T-helper 2 cell treated with Interferon-gamma antibody and Interleukin-4, amounts not matched to agents 5 μg/mL and 100 μg/mL, for 36 hours (primary cell): ENCODE measurements at regions not wholly inside any gene's neighbourhood (a gene's known extent, or its start where the extent isn't known, plus 50 kb on each side); places are given as distances from the start of the nearest gene placed in this dataset.
"Not testable (repeated sequence)": the region's sequence is repeated elsewhere in the genome, so short reads cannot be mapped to it uniquely, and the experiment has no call there.

ENCODE experiments used
- DNase-seq: peaks from one replicate; pipeline ENCODE4 v3.0.0; 2021; ENCODE audit warnings: low spot score
- H3K27ac Mint-ChIP-seq: one replicate; pipeline ENCODE4 v1.8.0; 2021; ENCODE audit warnings: mild to moderate bottlenecking, mixed read lengths
- H3K27me3 Mint-ChIP-seq: one replicate; pipeline ENCODE4 v1.8.0; 2021; ENCODE audit warnings: low read depth, mixed read lengths
- H3K36me3 Mint-ChIP-seq: one replicate; pipeline ENCODE4 v1.8.0; 2021; ENCODE audit warnings: low read depth, mixed read lengths
- H3K4me1 Mint-ChIP-seq: one replicate; pipeline ENCODE4 v1.8.0; 2021; ENCODE audit warnings: low read depth, mixed read lengths
- H3K4me3 Mint-ChIP-seq: one replicate; pipeline ENCODE4 v1.8.0; 2022; ENCODE audit warnings: mild to moderate bottlenecking, moderate library complexity, mixed read lengths
- H3K9me3 Mint-ChIP-seq: one replicate; pipeline ENCODE4 v1.8.0; 2021; ENCODE audit warnings: mixed read lengths

DNA sequence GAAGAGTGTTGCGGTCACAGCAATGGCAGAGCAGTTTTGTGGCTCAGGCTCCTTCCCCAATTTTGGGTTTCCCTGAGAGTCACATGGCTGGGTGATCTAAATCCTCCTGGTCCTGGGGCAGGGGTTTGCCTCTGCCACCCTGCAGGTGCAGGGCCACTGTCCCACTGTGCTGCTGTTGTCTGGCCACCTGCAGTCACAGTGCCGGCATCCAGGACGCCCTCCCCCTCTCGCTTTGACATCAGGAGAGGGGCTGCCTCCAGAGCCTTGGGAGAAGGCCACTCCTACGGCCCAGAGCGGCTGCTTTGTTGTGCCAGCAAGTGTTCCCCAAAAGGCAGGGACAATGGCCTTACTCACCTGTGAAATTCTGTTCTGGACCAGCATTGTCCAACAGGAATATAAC, 449.0 kb downstream of the QKI start:
- Mint-ChIP-seq H3K27me3 (peaks cover 8% of the 10 kb centered on the region), H3K36me3 (no peaks in the 10 kb centered on the region), H3K4me1 (no peaks in the 10 kb centered on the region), H3K27ac (no peak overlapping the region), H3K9me3 (no peaks in the 10 kb centered on the region), H3K4me3 (no peak overlapping the region)
- no peak for DNase-seq

DNA sequence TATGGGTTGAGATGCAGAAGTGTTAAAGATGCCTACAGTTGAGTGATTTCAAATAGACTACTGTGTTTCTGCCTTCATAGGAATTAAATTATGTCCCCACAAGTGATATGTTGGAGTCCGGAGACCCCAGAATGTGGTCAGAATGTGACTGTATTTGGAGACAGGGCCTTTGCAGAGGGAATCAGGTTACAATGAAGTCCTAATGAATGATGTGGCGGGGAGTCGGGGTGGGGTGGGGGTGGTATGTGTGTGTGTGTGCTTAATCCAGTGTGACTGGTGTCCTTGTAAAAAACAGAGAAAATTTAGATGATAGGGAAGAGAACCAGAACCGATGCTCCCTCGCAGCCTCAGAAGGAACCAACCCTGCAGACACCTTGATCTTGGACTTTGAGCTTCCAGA, 448.2 kb downstream of the QKI start:
- DNase-seq, result no peak
- Mint-ChIP-seq H3K9me3 (no peaks in the 10 kb centered on the region), H3K4me3 (no peak overlapping the region), H3K27me3 (peaks cover 8% of the 10 kb centered on the region), H3K27ac (no peak overlapping the region), H3K4me1 (no peaks in the 10 kb centered on the region), H3K36me3 (no peaks in the 10 kb centered on the region)

DNA sequence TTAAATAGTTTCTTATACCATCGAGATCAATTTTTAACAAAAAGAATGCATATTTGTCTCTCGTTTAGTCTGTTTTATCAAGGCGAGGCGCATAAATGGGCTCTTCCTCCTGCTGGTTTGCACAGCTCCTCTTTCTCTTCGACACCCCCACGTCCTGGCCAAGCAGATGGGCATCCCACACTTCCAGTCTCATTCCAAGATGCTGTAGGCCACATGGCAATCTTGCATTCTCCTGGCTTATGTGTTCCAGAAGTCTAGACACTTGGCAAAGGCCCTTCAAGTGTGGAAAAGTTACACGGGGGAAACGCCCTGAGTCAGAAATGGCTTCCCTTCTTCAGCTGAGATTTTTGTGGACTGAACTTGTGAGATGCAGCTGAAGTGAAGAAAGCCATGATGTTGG, 447.1 kb downstream of the QKI start:
- no peak for DNase-seq
- Mint-ChIP-seq H3K36me3 (no peaks in the 10 kb centered on the region), H3K4me3 (no peak overlapping the region), H3K27ac (no peak overlapping the region), H3K27me3 (peaks cover 8% of the 10 kb centered on the region), H3K4me1 (no peaks in the 10 kb centered on the region), H3K9me3 (no peaks in the 10 kb centered on the region)

DNA sequence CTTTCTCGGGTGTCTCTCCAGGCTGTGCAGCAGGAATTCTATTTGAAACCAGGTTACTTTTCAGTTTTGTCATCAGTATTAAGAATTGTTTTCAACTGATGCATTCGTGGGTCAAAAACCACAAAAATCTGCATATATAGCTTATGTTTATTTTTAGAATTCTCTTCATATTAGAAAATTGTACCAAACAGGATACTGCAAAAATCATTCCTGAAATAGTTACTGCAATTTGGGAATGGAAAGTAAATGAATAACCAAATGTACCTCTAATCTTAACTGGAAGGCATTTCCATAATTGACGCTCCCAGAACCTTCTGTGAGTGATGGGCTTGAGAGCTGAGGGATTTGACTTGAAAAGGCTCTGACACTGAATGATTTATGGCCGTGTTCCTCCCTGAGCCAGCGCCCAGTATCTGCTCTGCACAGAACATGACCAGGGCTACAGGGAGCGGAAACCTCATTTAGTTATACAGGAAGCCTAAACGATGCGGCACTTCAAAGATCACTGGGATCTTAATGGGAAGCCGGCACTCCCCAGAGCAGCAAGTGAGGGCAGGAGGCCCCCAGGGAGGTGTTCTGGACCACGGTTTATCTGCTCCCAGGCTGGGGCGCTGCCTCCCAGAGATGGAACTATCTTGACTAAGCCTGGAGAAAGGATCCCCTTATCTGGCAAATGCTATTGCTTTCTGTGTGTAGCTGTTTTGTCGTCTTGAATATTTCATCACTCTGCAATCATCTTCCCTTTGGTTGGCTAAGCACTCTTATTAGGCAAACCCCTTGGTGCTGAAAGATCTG, 446.0 kb downstream of the QKI start:
- Mint-ChIP-seq H3K9me3 (no peaks in the 10 kb centered on the region), H3K27me3 (peaks cover 8% of the 10 kb centered on the region), H3K27ac (no peak overlapping the region), H3K4me1 (no peaks in the 10 kb centered on the region), H3K36me3 (no peaks in the 10 kb centered on the region), H3K4me3 (no peak overlapping the region)
- DNase-seq, result no peak

DNA sequence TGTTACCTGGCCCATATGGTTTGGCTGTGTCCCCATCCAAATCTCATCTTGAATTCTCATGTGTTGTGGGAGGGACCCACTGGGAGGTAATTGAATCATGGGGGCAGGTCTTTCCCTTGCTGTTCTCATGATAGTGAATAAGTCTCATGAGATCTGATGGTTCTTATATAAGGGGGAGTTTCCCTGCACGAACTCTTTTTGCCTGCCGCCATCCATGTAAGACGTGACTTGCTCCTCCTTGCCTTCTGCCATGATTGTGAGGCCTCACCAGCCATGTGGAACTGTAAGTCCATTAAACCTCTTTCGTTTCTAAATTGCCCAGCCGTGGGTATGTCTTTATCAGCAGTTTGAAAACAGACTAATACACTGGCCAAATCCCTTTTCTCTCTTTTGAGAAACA, 444.4 kb downstream of the QKI start:
- H3K27ac Mint-ChIP-seq, H3K4me3 Mint-ChIP-seq, H3K9me3 Mint-ChIP-seq, H3K27me3 Mint-ChIP-seq, H3K4me1 Mint-ChIP-seq, H3K36me3 Mint-ChIP-seq, DNase-seq: not testable (repeated sequence)

DNA sequence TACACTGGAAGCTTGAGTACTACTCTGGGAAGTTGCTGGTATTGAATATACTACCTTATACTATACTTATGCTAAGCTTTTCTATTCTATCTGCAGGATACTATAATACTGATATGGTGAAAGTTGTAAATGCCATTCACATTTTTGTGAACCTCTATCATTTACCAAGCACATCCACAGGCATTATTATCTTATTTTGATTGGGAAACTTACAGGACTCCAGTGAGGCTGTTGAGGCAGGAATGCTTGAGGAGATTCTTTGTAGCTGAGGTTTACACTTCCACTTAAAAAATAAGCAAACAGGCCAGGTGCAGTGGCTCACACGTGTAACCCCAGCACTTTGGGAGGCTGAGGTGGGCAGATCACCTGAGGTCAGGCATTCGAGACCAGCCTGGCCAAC, 442.9 kb downstream of the QKI start:
- no peak overlapping the region for H3K4me3 Mint-ChIP-seq
- H3K4me1 Mint-ChIP-seq, result no peaks in the 10 kb centered on the region
- no peak for DNase-seq
- peaks cover 8% of the 10 kb centered on the region for H3K27me3 Mint-ChIP-seq
- H3K36me3 Mint-ChIP-seq, result no peaks in the 10 kb centered on the region
- no peaks in the 10 kb centered on the region for H3K9me3 Mint-ChIP-seq
- no peak overlapping the region for H3K27ac Mint-ChIP-seq

DNA sequence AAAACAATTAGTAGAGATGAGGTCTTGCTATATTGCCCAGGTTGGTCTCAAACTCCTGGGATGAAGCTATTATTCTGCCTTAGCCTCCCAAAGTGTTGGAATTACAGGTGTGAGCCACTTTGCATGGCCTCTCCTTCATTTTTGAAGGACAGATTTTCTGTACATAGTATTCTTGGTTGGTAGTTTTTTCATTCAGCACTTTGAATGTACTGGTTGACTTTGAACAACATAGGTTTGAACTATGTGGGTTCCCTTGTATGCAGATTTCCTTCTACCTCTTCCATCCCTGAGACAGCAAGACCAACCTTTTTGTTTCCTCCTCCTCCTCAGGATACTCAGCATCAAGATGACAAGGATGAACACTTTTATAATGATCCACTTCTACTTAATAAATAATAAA, 436.4 kb downstream of the QKI start:
- Mint-ChIP-seq H3K27ac (no peak overlapping the region), H3K9me3 (no peaks in the 10 kb centered on the region), H3K4me1 (no peaks in the 10 kb centered on the region), H3K36me3 (no peaks in the 10 kb centered on the region), H3K4me3 (no peak overlapping the region), H3K27me3 (no peaks in the 10 kb centered on the region)
- DNase-seq, result no peak

DNA sequence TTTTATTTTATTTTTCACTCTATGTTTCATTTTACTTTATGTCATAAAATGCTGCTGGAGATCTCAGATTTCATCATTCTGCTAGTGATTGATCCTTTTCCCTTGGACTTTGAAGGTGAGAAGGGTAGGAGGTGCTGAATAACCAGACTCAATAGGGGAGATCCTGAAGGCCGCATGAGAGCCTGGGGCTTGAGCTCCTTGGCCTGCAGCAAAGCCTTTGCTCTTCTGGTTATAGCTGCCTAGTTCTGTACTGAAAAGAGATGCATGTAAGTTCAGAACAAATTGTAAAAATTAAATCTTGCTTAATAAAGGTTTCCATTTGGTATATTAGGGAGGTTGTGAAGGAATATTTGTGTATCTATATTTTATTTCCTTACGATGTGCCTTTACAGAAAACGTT, 430.2 kb downstream of the QKI start:
- no peak for DNase-seq
- H3K36me3 Mint-ChIP-seq, result no peaks in the 10 kb centered on the region
- no peaks in the 10 kb centered on the region for H3K27me3 Mint-ChIP-seq
- H3K4me1 Mint-ChIP-seq, result no peaks in the 10 kb centered on the region
- H3K4me3 Mint-ChIP-seq, result no peak overlapping the region
- H3K27ac Mint-ChIP-seq, result no peak overlapping the region
- H3K9me3 Mint-ChIP-seq, result peaks cover 20% of the 10 kb centered on the region

DNA sequence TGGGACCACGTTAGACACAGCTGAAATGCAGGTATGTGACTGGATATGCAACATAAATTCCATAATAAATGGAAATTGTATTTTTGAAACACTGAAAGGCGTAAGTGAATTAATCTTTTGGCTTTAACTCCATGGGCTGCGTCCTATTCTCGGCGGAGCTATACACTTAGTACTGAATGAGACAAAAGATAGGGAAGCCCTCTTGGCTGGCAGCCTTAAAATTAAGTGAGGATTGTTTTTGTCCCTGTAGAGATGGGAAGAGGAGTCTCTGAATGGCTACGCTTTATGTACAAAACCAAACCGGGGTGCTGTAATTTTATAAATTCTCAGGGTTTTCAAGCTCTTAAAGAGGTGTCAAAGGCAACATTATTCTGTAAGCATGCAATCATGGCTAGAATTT, 429.8 kb downstream of the QKI start:
- Mint-ChIP-seq H3K9me3 (peaks cover 20% of the 10 kb centered on the region), H3K36me3 (no peaks in the 10 kb centered on the region), H3K27me3 (no peaks in the 10 kb centered on the region), H3K4me1 (no peaks in the 10 kb centered on the region), H3K27ac (no peak overlapping the region), H3K4me3 (no peak overlapping the region)
- no peak for DNase-seq

DNA sequence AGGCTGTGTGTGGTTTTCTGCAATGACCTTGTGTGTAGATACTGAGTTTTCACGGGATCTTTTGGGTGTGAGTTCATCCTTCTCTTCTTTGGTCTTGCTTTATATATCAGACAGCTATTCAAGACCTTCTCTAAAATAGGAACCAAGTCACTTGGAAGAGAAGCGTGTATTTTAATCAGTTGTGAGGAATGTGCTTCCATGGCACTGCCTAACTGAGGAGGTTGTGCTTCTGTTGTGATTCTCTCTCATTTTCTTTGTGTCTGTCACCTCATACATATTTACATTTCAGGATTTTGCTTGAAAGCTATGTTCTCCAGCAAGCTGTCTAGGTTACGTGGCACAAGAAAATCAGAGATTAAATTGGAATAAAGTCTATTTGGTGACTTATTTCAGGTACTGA, 428.7 kb downstream of the QKI start:
- Mint-ChIP-seq H3K27me3 (no peaks in the 10 kb centered on the region), H3K27ac (no peak overlapping the region), H3K4me1 (no peaks in the 10 kb centered on the region)

DNA sequence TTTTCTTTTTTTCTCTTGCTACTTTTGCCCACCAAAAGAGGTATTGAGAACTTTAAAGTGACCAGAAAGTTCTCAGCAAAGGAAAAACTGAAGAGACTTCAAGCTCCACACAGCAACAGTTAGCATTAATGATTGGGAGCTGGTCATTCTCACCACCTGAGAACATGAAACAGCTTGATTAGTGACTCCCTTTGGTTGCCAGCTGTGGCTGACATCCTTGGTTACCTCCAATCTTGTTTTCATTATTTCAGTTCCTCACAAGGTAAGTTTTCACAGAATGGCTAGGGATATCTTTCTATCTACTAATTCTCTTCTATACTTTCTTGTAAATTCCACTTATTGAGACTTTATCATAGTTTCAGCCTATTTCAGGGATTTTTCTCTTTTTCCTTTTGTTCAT, 427.9 kb downstream of the QKI start:
- no peak overlapping the region for H3K4me3 Mint-ChIP-seq
- H3K4me1 Mint-ChIP-seq, result no peaks in the 10 kb centered on the region
- no peaks in the 10 kb centered on the region for H3K36me3 Mint-ChIP-seq
- no peaks in the 10 kb centered on the region for H3K27me3 Mint-ChIP-seq
- no peak for DNase-seq
- no peak overlapping the region for H3K27ac Mint-ChIP-seq
- H3K9me3 Mint-ChIP-seq, result peaks cover 20% of the 10 kb centered on the region

More for the DNA sequence above, 428.7 kb downstream of the QKI start:
- no peaks in the 10 kb centered on the region for H3K36me3 Mint-ChIP-seq
- DNase-seq, result no peak
- H3K9me3 Mint-ChIP-seq, result peaks cover 20% of the 10 kb centered on the region
- H3K4me3 Mint-ChIP-seq, result no peak overlapping the region

DNA sequence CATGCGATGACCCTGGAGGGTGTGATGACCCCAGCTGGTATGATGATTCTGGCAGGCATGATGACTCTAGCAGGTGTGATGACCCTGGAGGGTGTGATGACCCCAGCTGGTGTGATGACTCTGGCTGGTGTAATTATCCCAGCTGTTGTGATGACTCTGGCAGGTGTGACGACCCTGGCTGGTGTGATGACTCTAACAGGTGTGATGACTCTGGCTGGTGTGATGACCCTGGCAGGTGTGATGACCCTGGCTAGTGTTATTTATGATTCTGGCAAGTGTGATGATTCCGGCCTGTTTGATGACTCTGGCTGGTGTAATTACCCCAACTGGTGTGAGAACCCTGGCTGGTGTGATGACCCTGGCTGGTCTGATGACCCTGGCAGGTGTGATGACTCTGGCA, 427.2 kb downstream of the QKI start:
- H3K27ac Mint-ChIP-seq, result no peak overlapping the region
- H3K4me3 Mint-ChIP-seq, result no peak overlapping the region
- peaks cover 20% of the 10 kb centered on the region for H3K9me3 Mint-ChIP-seq
- no peak for DNase-seq
- no peaks in the 10 kb centered on the region for H3K36me3 Mint-ChIP-seq
- H3K4me1 Mint-ChIP-seq, result no peaks in the 10 kb centered on the region
- H3K27me3 Mint-ChIP-seq, result no peaks in the 10 kb centered on the region

DNA sequence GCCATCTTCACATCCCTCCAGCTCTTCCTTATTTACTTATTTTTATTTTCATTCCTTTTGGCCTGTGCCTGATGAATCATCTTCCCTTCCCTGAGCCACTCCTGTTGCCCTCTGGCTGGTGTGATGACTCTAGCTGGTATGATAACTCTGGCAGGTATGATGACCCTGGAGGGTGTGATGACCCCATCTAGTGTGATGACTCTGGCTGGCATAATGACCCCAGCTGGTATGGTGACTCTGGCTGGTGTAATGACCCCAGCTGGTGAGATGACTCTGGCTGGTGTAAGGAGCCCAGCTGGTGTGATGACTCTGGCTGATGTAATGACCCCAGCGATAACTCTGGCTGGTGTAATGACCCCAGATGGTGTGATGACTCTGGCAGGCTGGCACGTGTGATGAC, 426.8 kb downstream of the QKI start:
- H3K27ac Mint-ChIP-seq, result no peak overlapping the region
- no peaks in the 10 kb centered on the region for H3K27me3 Mint-ChIP-seq
- no peak overlapping the region for H3K4me3 Mint-ChIP-seq
- peaks cover 20% of the 10 kb centered on the region for H3K9me3 Mint-ChIP-seq
- H3K4me1 Mint-ChIP-seq, result no peaks in the 10 kb centered on the region
- H3K36me3 Mint-ChIP-seq, result no peaks in the 10 kb centered on the region
- no peak for DNase-seq

DNA sequence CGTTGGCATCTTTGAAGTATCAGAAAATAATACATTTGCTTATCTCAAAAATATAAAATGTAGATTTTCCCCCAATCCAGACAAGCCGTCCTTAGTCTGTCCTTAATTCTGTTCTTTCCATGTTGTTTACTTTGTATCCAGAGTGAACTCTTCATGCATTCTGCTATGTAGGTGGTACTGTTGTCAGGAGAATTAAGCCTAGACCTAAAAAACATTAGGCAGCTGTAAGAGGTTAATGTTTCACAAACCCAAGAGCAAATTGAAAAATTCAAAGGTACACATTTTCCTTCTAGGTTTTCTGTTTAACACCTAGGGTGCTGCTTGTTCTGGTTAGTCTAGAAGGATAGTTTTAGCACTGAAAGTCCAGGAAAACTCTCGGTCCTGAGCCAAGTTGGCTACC, 426.4 kb downstream of the QKI start:
- no peak overlapping the region for H3K27ac Mint-ChIP-seq
- H3K36me3 Mint-ChIP-seq, result no peaks in the 10 kb centered on the region
- no peaks in the 10 kb centered on the region for H3K4me1 Mint-ChIP-seq
- no peak overlapping the region for H3K4me3 Mint-ChIP-seq
- DNase-seq, result no peak
- H3K27me3 Mint-ChIP-seq, result no peaks in the 10 kb centered on the region
- H3K9me3 Mint-ChIP-seq, result peaks cover 20% of the 10 kb centered on the region

DNA sequence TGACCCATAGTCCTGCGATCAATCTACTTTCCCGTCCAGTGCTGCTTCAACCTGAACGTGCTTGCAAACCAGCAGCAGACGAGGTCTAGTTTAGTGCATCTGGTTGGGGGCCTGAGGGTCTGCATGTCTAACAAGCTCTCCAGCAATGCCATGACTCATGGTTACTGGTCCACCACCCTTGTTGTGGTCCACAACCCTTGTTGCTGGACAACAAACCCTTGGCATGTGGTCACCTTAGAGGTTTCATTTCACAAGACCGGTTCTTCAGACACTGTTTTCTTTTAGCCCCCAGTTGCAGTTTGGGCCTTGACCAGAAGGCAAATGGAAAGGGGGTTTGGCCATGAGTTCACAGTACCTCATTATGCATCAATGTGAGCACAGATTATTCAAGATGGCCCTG, 424.8 kb downstream of the QKI start:
- H3K4me3 Mint-ChIP-seq, result no peak overlapping the region
- H3K27ac Mint-ChIP-seq, result no peak overlapping the region
- no peaks in the 10 kb centered on the region for H3K4me1 Mint-ChIP-seq
- DNase-seq, result no peak
- H3K36me3 Mint-ChIP-seq, result no peaks in the 10 kb centered on the region
- H3K27me3 Mint-ChIP-seq, result no peaks in the 10 kb centered on the region
- peaks cover 20% of the 10 kb centered on the region for H3K9me3 Mint-ChIP-seq
